Right ventricle myocardium superior (tissue), 1 donor: ENCODE measurements at regions not wholly inside any gene's neighbourhood (a gene's known extent, or its start where the extent isn't known, plus 50 kb on each side); places are given as distances from the start of the nearest gene placed in this dataset.

Experiments
- ATAC-seq: fragments of 200-7000 bp; cut with Tn5 transposase; one replicate; pipeline ENCODE4 v1.9.1; 2020; ENCODE audit warnings: mild to moderate bottlenecking; ENCODE audit not compliant: poor library complexity
- DNase-seq: peaks from one replicate; pipeline ENCODE4 v3.0.0-alpha.2; 2020
- intact Hi-C: fragments of 100-400 bp; cut with DNase I; formaldehyde crosslinking; loops from one replicate; pipeline ENCODE4 v1.11.2; 2022
- donor health status: DM: no; HTN: yes; CAD: no; lungs with severe emphysema.

GRCh38 chr15:98444138-98444537, 204.2 kb upstream of the IGF1R start:
- ATAC-seq (no peak), DNase-seq (no peak)
- intact Hi-C loops, result no loop called here

GRCh38 chr15:98445315-98445714, 203.0 kb upstream of the IGF1R start:
- ATAC-seq (no peak), DNase-seq (no peak)
- intact Hi-C loops, result no loop called here

- intact Hi-C loops, result no loop called here
- DNase-seq (no peak), ATAC-seq (no peak)
Measured at GRCh38 chr15:98446083-98446482, 202.3 kb upstream of the IGF1R start.

- ATAC-seq, result no peak
- intact Hi-C loops, result no loop called here
- DNase-seq, result no peak
Measured at GRCh38 chr15:98447069-98447468, 201.3 kb upstream of the IGF1R start.

- DNase-seq (no peak), ATAC-seq (no peak)
- intact Hi-C loops, result no loop called here
Measured at GRCh38 chr15:98451236-98451635, 197.1 kb upstream of the IGF1R start.

GRCh38 chr15:98452238-98452637, 196.1 kb upstream of the IGF1R start:
- DNase-seq, result no peak
- ATAC-seq, result no peak
- intact Hi-C loops, result no loop called here

- no peak for ATAC-seq
- intact Hi-C loops, result no loop called here
- DNase-seq, result no peak
Measured at GRCh38 chr15:98455904-98456303, 192.4 kb upstream of the IGF1R start.

GRCh38 chr15:98476559-98476958, 171.8 kb upstream of the IGF1R start:
- ATAC-seq (no peak), DNase-seq (no peak)
- intact Hi-C loops, result no loop called here

GRCh38 chr15:98480844-98481243, 167.5 kb upstream of the IGF1R start:
- intact Hi-C loops, result no loop called here
- DNase-seq, result no peak
- no peak for ATAC-seq

- no peak for ATAC-seq
- intact Hi-C loops, result no loop called here
Measured at GRCh38 chr15:98483575-98484130, 164.7 kb upstream of the IGF1R start.

GRCh38 chr15:98484914-98485313, 163.4 kb upstream of the IGF1R start:
- intact Hi-C loops, result no loop called here
- DNase-seq (no peak), ATAC-seq (no peak)

More at GRCh38 chr15:98483575-98484130, 164.7 kb upstream of the IGF1R start:
- DNase-seq, result no peak

- no peak for DNase-seq
- ATAC-seq, result no peak
- intact Hi-C loops, result no loop called here
Measured at GRCh38 chr15:98485451-98485850, 162.9 kb upstream of the IGF1R start.

GRCh38 chr15:98493966-98494511, 154.3 kb upstream of the IGF1R start:
- DNase-seq (no peak), ATAC-seq (no peak)
- intact Hi-C loops, result no loop called here

GRCh38 chr15:98501192-98501591, 147.1 kb upstream of the IGF1R start:
- ATAC-seq (no peak), DNase-seq (no peak)
- intact Hi-C loops, result no loop called here

GRCh38 chr15:98501632-98502031, 146.7 kb upstream of the IGF1R start:
- intact Hi-C loops, result no loop called here
- ATAC-seq, result no peak
- DNase-seq, result no peak

GRCh38 chr15:98503970-98504369, 144.4 kb upstream of the IGF1R start:
- intact Hi-C loops, result no loop called here
- ATAC-seq, result no peak

GRCh38 chr15:98504998-98505397, 143.3 kb upstream of the IGF1R start:
- intact Hi-C loops, result no loop called here
- ATAC-seq (no peak), DNase-seq (no peak)

More at GRCh38 chr15:98503970-98504369, 144.4 kb upstream of the IGF1R start:
- DNase-seq, result no peak

- DNase-seq (peak; percentile 59), ATAC-seq (peak; percentile 61)
- intact Hi-C loops, result no loop called here
Measured at GRCh38 chr15:98505611-98506031, 142.7 kb upstream of the IGF1R start.

GRCh38 chr15:98506172-98506571, 142.2 kb upstream of the IGF1R start:
- intact Hi-C loops, result no loop called here

GRCh38 chr15:98506711-98507110, 141.6 kb upstream of the IGF1R start:
- no peak for ATAC-seq
- no peak for DNase-seq
- intact Hi-C loops, result no loop called here

More at GRCh38 chr15:98506172-98506571, 142.2 kb upstream of the IGF1R start:
- DNase-seq (no peak), ATAC-seq (no peak)

- intact Hi-C loops, result loop anchor here (10.0 kb wide), 1 partner anchor 381 kb away; no protein-coding TSS in a partner anchor
- no peak for ATAC-seq
- DNase-seq, result no peak
Measured at GRCh38 chr15:98513428-98513986, 134.8 kb upstream of the IGF1R start.
